ENCODE measurements at regions not wholly inside any gene's neighbourhood (a gene's known extent, or its start where the extent isn't known, plus 50 kb on each side); places are given as distances from the start of the nearest gene placed in this dataset.

- 42% methylated on average over 1 of the region's 3 CpGs for whole genome bisulfite sequencing (ENCODE audit: insufficient coverage)
- no peak for DNase-seq
- no peak for TF ChIP-seq CTCF (IDR thresholded peaks at IDR 0.05)
Measured at GRCh38 chr5:164052536-164053093, 547.2 kb downstream of the MAT2B start.

GRCh38 chr5:164053123-164053522 lies 547.7 kb downstream of the MAT2B start:
- Histone ChIP-seq H3K27me3 (ENCODE audit: control insufficient read depth, insufficient read depth, low read length) (no peaks in the 10 kb centered on the region), H3K4me1 (ENCODE audit: control insufficient read depth, insufficient read depth, low read length) (no peaks in the 10 kb centered on the region), H3K9me3 (ENCODE audit: control insufficient read depth, insufficient read depth, low read length) (no peaks in the 10 kb centered on the region), H3K4me3 (ENCODE audit: low read length) (no peak overlapping the region), H3K36me3 (ENCODE audit: control insufficient read depth, insufficient read depth, low read length) (no peaks in the 10 kb centered on the region), H3K27ac (ENCODE audit: low read length) (no peak overlapping the region)
- intact Hi-C loops (cut with micrococcal nuclease) = no loop called here
- 43% methylated on average over 1 of the region's 1 CpG for WGBS (ENCODE audit: insufficient coverage)
- TF ChIP-seq CTCF (IDR thresholded peaks at IDR 0.05) = no peak
- DNase-seq (no peak), ATAC-seq (no peak)
- Mint-ChIP-seq H3K9me3 (no peaks in the 10 kb centered on the region), H3K27ac (no peak overlapping the region), H3K4me1 (no peaks in the 10 kb centered on the region), H3K27me3 (ENCODE audit: low read depth in 2 of 2) (no peaks in the 10 kb centered on the region), H3K4me3 (no peak overlapping the region), H3K36me3 (no peaks in the 10 kb centered on the region)

More at GRCh38 chr5:164052536-164053093, 547.2 kb downstream of the MAT2B start:
- Mint-ChIP-seq H3K9me3 (no peaks in the 10 kb centered on the region), H3K27me3 (ENCODE audit: low read depth in 2 of 2) (no peaks in the 10 kb centered on the region), H3K4me1 (no peaks in the 10 kb centered on the region), H3K27ac (no peak overlapping the region), H3K36me3 (no peaks in the 10 kb centered on the region), H3K4me3 (no peak overlapping the region)
- H3K4me3 ChIP-seq (ENCODE audit: low read length) = no peak overlapping the region
- H3K9me3 ChIP-seq (ENCODE audit: control insufficient read depth, insufficient read depth, low read length) = no peaks in the 10 kb centered on the region
- no peak overlapping the region for H3K27ac ChIP-seq (ENCODE audit: low read length)
- no peak for ATAC-seq
- no peaks in the 10 kb centered on the region for H3K4me1 ChIP-seq (ENCODE audit: control insufficient read depth, insufficient read depth, low read length)
- intact Hi-C loops (cut with micrococcal nuclease) = no loop called here
- H3K36me3 ChIP-seq (ENCODE audit: control insufficient read depth, insufficient read depth, low read length) = no peaks in the 10 kb centered on the region
- no peaks in the 10 kb centered on the region for H3K27me3 ChIP-seq (ENCODE audit: control insufficient read depth, insufficient read depth, low read length)

GRCh38 chr5:164054461-164054860 lies 549.0 kb downstream of the MAT2B start:
- Mint-ChIP-seq H3K9me3 (peaks cover 0 to 2% of the 10 kb centered on the region in 2 donors), H3K27ac (no peak overlapping the region), H3K27me3 (ENCODE audit: low read depth in 2 of 2) (no peaks in the 10 kb centered on the region), H3K4me3 (no peak overlapping the region), H3K4me1 (no peaks in the 10 kb centered on the region), H3K36me3 (no peaks in the 10 kb centered on the region)
- Histone ChIP-seq H3K27ac (ENCODE audit: low read length) (no peak overlapping the region), H3K4me3 (ENCODE audit: low read length) (no peak overlapping the region), H3K27me3 (ENCODE audit: control insufficient read depth, insufficient read depth, low read length) (no peaks in the 10 kb centered on the region), H3K4me1 (ENCODE audit: control insufficient read depth, insufficient read depth, low read length) (no peaks in the 10 kb centered on the region), H3K36me3 (ENCODE audit: control insufficient read depth, insufficient read depth, low read length) (no peaks in the 10 kb centered on the region), H3K9me3 (ENCODE audit: control insufficient read depth, insufficient read depth, low read length) (no peaks in the 10 kb centered on the region)
- no peak for TF ChIP-seq CTCF (IDR thresholded peaks at IDR 0.05)
- intact Hi-C loops (cut with micrococcal nuclease) = no loop called here
- DNase-seq (no peak), ATAC-seq (no peak)
- 86% methylated on average over 1 of the region's 2 CpGs for WGBS (ENCODE audit: insufficient coverage)

GRCh38 chr5:164057121-164057520 lies 551.7 kb downstream of the MAT2B start:
- Mint-ChIP-seq H3K4me1 (no peaks in the 10 kb centered on the region), H3K36me3 (no peaks in the 10 kb centered on the region), H3K9me3 (peaks cover 0 to 2% of the 10 kb centered on the region in 2 donors), H3K27ac (no peak overlapping the region), H3K27me3 (ENCODE audit: low read depth in 2 of 2) (no peaks in the 10 kb centered on the region), H3K4me3 (no peak overlapping the region)
- WGBS (ENCODE audit: insufficient coverage) = 100% methylated on average over 1 of the region's 2 CpGs
- no peak for TF ChIP-seq CTCF (IDR thresholded peaks at IDR 0.05)
- Histone ChIP-seq H3K4me3 (ENCODE audit: low read length) (no peak overlapping the region), H3K9me3 (ENCODE audit: control insufficient read depth, insufficient read depth, low read length) (no peaks in the 10 kb centered on the region), H3K4me1 (ENCODE audit: control insufficient read depth, insufficient read depth, low read length) (no peaks in the 10 kb centered on the region), H3K27me3 (ENCODE audit: control insufficient read depth, insufficient read depth, low read length) (no peaks in the 10 kb centered on the region), H3K27ac (ENCODE audit: low read length) (no peak overlapping the region), H3K36me3 (ENCODE audit: control insufficient read depth, insufficient read depth, low read length) (no peaks in the 10 kb centered on the region)
- ATAC-seq = no peak
- no peak for DNase-seq
- intact Hi-C loops (cut with micrococcal nuclease) = no loop called here

All from natural killer cell (primary cell).